Ramos (cell line): ENCODE measurements at regions not wholly inside any gene's neighbourhood (a gene's known extent, or its start where the extent isn't known, plus 50 kb on each side); places are given as distances from the start of the nearest gene placed in this dataset.

Source experiments
- in situ Hi-C: fragments of 300-500 bp; cut with MboI; formaldehyde crosslinking; loops from one replicate; pipeline ENCODE4 v1.14.3; 2022; ENCODE audit warnings: low sequenced_read_pairs; ENCODE audit not compliant: unreplicated experiment

DNA sequence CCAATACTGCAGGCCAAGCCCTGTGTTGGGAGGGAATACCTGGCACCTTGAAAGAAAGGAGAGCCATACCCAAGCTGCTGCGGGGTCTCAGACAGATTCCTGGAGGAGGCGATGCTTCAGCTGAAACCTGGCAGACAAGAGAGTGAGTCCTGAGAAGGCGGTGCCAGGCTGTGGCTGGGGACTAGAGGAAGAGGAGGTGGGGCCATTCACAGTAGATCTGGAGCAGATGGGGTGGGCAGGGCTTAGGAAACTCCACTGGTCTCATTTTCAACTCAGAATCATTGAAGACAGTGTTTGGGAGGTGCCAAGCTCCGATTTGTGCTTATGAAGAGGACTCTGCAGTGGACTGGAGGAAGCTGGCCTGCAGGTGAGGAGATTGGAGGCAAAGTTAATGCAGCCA is 236.3 kb upstream of the MKI67 start:
- in situ Hi-C loops: no loop called here

- in situ Hi-C loops: no loop called here
Observed at GRCh38 chr10:128364631-128365030, 238.4 kb upstream of the MKI67 start.

DNA sequence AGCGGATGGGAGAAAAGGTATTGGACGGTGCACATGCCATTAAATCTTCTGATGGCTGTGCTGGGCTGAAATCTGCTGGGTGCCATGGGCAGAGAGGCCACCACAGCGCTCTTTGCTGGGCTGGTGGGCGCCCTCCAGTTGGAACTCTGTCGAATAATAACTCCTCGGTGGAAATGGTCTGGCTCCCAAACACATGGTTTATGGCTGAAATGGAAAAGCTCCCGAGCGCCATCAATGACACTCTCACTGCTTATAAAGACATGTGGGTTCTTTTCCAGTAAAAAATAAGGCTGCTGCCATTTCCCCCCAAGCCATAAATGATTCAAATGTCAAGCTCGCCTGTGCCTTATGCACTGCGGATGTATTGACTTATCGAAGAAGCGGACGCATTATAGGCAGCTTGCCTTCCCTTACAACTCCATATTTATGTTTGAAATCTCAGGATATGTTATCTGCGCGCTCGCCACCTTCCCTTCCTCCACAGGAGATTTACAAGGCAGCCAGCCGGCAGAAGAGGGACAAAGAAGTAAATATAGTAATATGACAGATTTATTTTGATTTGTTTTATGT is 239.0 kb upstream of the MKI67 start:
- in situ Hi-C loops: no loop called here

GRCh38 chr10:128367807-128368206 is 241.6 kb upstream of the MKI67 start:
- in situ Hi-C loops: no loop called here

DNA sequence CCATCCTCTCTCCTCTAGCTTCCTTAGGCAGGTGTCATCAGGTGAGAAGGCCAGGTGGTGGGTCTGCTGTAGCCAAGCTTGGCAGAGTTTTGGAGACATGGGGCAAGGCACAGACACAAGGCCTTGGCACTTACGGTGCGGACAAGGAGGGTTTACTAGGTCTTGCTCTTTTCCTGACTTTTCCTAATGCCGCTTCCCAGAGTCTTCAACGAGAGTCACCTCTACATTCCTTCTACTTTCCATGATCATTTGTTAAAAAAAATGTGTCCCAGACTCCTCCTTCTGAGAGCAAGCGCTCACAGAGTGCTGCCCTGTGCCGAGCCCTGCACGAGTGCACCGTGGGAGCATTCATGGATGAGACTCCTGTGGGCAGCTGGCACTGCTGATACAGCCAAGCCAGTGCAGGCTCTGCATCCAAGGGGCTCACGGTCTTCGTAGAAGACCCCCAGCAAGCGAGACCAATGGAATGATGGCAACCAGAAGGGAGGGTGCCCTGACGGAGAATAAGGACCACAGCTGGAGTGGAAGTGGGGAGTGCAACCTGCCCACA is 243.0 kb upstream of the MKI67 start:
- in situ Hi-C loops: no loop called here

GRCh38 chr10:128373071-128373749 is 247.0 kb upstream of the MKI67 start:
- in situ Hi-C loops: no loop called here

GRCh38 chr10:128373831-128374230 is 247.6 kb upstream of the MKI67 start:
- in situ Hi-C loops: no loop called here

DNA sequence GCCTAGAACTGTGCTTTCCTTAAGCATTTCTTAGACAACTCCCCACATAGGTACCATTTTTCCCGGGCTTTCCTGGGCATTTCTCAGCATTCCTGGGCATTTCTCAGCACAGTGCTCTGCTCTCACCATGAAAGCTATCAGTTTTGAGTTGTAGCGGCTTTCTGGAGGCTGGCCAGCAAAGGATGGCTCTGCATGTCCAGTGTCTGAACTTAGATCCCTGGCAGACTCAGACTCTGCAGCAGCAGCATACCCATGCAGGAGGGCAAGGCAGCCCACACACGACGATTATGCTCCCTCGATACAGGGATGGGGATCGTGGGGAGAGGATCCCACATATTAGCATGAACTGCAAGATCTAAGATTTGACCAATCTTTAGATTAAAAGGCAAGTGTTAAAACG is 248.9 kb upstream of the MKI67 start:
- in situ Hi-C loops: no loop called here

DNA sequence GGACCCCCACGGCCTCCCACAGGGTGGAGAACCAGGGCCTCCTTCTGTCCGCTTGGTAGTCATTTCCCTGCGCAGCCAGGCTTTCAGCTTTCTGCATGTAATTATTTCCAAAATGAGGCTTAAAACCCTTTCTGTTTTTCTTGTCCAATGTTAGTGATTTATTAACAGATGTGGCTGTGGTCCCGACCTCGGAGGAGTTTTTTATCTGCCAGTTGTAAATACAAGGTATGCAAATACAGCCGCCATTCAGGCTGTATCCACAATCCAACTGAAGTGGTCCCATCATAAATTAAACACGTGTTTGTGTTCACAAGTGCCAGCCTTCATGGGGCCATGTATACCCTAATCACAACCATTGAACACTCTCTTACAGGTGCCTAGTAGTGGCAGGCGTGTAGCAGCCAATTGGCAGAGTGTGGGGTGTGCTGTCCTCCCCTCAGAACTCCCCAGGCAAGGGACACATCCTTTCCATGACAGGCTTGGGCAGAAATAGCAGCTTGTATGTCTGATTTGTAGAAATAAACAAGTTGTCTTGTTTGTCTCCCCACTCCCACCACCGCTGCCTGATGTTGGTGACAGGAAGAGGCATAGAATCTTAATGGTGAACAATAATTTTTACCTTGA is 251.3 kb upstream of the MKI67 start:
- in situ Hi-C loops: no loop called here

DNA sequence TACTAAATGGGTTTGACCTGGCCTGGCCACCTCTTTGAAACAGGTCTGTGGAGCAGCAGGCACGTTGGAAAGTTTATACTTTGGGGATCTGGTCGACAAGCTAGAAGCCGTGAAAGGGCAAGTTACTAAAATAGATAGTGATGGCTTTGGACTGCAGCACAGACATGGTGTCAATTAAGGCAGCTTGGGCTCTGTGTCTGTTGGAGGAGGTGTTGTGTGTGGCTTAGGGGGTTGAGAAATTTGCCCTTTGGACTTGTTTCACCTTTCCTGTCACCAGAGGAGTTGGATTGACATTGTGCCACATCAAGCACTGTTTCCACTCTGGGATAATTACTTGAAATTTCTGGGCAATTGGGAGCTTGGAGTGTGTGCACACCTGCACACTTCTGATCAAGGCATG is 251.8 kb upstream of the MKI67 start:
- in situ Hi-C loops: no loop called here

DNA sequence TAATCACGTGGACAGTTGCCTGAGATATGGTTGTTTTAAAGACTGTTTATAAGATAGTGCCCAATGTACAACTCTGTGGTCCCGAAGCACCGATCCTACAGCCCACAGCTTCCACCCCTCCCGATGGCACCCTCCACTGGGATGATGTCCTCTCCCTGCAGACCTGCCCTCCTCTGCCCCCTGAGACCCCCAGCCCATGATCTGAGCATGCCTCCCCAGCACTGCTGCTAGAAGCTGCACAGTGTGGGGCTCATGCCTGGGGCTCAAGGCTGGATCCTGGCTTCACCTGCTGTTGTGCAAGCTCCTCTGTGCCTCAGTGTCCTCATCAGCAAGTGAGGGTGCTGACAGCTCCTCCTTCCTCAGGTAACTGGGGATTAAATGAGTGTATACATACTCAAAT is 254.7 kb upstream of the MKI67 start:
- in situ Hi-C loops: no loop called here

DNA sequence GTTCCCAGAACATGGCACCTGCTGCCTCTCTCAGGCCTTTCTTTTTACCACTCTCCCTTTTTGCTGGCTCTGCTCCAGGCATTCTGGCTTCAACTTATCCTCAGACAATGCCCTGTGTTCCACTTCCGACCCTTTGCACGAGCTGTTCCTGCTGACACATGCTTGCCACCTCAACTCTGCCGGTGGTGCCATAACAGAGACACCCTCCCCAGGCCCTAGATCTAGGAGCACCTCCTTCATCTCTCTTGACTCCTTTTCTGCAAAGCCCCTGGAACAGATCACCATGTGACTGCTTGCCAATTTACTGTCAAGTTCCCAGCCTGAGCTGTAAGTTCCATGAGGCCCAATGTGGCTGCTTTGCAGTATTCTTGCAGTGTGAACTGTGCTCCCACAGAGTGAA is 256.0 kb upstream of the MKI67 start:
- in situ Hi-C loops: no loop called here

GRCh38 chr10:128384831-128385230 is 258.6 kb upstream of the MKI67 start:
- in situ Hi-C loops: no loop called here

- in situ Hi-C loops: no loop called here
Observed at GRCh38 chr10:128386231-128386630, 260.0 kb upstream of the MKI67 start.

DNA sequence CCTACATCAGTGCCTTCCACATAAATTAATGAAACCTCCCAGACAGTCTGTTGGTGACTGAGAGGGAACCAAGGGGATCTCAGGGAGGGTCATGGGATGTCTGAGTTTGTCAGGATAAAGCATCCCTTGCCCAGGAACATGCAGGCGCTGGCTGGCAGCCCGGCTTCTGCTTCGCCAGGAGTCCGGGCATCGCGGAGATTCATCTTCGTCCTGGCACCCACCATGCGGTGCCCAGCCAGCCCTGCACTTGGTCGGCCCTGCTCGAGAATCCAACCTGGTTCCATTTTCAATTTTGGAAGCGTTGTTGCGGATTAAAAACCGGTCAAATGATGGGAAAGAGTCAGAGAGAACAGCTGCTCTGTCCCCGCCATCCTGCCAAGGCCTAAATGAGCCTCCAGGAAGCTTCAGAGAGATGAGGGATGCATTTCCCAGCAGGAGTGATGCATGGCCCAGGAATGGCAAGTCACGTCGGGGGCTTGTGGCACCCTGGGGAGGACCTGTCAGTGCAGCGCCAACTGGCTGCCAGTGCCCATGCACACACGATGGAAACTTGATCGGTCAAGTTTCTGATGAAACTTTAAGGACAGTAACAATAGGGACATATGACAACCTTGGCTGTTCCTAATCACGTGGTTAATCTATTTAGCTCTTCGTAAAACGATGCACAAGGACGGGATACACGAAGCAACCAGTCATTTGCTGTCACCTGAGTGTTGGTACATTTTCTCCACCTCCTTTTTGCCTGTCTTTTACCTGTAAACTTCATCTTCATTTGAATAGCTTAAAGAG is 260.8 kb upstream of the MKI67 start:
- in situ Hi-C loops: no loop called here

- in situ Hi-C loops: no loop called here
Observed at GRCh38 chr10:128390596-128390995, 264.4 kb upstream of the MKI67 start.

- in situ Hi-C loops: no loop called here
Observed at GRCh38 chr10:128393546-128393945, 267.3 kb upstream of the MKI67 start.

- in situ Hi-C loops: no loop called here
Observed at GRCh38 chr10:128398118-128398517, 271.9 kb upstream of the MKI67 start.

- in situ Hi-C loops: no loop called here
Observed at GRCh38 chr10:128398999-128399398, 272.8 kb upstream of the MKI67 start.

- in situ Hi-C loops: no loop called here
Observed at GRCh38 chr10:128400564-128400963, 274.3 kb upstream of the MKI67 start.

DNA sequence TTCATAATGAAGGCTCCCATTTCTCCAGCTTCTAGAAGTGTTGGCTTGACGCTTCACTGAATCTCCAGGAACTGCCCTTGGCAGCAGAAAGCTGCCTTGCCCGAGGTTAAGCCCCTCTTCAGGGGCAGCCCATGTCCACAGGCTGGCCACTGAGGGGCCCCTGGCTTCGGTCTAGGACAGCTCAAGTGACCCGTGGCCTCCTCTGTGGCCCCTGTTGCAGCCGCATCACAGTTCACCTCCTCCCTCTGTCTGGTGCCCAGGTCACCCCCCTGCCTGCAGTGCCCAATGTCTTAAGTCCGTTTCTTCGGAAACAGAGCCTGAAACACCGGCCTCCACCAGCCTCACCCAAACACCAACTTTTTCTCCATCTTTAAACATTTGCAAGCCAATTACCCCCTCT is 279.2 kb upstream of the MKI67 start:
- in situ Hi-C loops: no loop called here
